ENCODE measurements at regions not wholly inside any gene's neighbourhood (a gene's known extent, or its start where the extent isn't known, plus 50 kb on each side); places are given as distances from the start of the nearest gene placed in this dataset.

DNA sequence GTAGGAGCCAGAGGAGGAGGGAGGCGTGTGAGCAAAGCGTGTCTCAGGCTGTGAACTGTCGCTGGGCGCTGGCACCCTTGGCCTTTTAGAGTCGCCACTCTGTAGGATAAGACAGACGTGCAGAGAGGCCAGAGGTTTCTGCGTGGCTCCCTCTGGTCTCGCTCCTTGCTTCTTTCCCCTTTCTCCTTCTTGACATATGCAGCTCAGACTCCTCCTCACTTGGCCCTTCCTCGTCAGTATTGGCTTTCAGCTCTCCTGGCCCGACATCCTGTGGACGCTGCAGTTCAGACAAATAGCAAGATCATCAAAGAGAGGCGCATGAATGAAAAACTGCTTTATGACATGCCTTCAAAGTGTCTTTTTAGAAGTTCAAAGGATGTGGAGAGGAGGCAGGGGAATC is 116.8 kb upstream of the SPRY4 start (continued):
- no peak for TF ChIP-seq ETV6 (IDR thresholded peaks at IDR 0.05; ENCODE audit: borderline replicate concordance in 1 of 2, low read depth in 2 of 2, low read length in 1 of 2)
- TF ChIP-seq ETV6 (CRISPR knock-in tag; IDR thresholded peaks at IDR 0.05; ENCODE audit: borderline replicate concordance) = no peak
- no peak for TF ChIP-seq NCOR1 (IDR thresholded peaks at IDR 0.05)
- TF ChIP-seq ZNF347 (CRISPR knock-in tag; IDR thresholded peaks at IDR 0.05; ENCODE audit: low read depth) = no peak
- TF ChIP-seq HLTF (IDR thresholded peaks at IDR 0.05) = no peak
- no peak for TF ChIP-seq LARP7 (IDR thresholded peaks at IDR 0.05)
- no peak for TF ChIP-seq ZFX (CRISPR knock-in tag; IDR thresholded peaks at IDR 0.05)
- TF ChIP-seq SIN3B (IDR thresholded peaks at IDR 0.05; ENCODE audit: low read depth) = no peak
- no peak for TF ChIP-seq CBX5 (IDR thresholded peaks at IDR 0.05; ENCODE audit: borderline replicate concordance, low read depth)
- no peak for TF ChIP-seq NCOA2 (IDR thresholded peaks at IDR 0.05; ENCODE audit: partially characterized antibody in 2 of 2)
- peak in 1 of 2 experiments; percentile 50; a peak in 2 of 4 replicates for TF ChIP-seq RAD21 (CRISPR knock-in tag; conservative IDR thresholded peaks at IDR 0.05 in 1 of 2, IDR thresholded peaks at IDR 0.05 in 1 of 2)
- TF ChIP-seq YBX1 (IDR thresholded peaks at IDR 0.05) = no peak
- no peak for TF ChIP-seq ZNF3 (CRISPR knock-in tag; IDR thresholded peaks at IDR 0.05)
- TF ChIP-seq JUND (IDR thresholded peaks at IDR 0.05; ENCODE audit: borderline replicate concordance, low read depth, low read length) = 0 out of 2 replicates have a peak, but pooled peaks have one; percentile 8
- no peak for TF ChIP-seq JUND (tag; IDR thresholded peaks at IDR 0.05; ENCODE audit: borderline replicate concordance, low read depth, low read length)
- peak; percentile 18; the same call in 1 of the 2 replicates for TF ChIP-seq CTBP1 (IDR thresholded peaks at IDR 0.05; ENCODE audit: borderline replicate concordance)
- TF ChIP-seq, protein P1, sequence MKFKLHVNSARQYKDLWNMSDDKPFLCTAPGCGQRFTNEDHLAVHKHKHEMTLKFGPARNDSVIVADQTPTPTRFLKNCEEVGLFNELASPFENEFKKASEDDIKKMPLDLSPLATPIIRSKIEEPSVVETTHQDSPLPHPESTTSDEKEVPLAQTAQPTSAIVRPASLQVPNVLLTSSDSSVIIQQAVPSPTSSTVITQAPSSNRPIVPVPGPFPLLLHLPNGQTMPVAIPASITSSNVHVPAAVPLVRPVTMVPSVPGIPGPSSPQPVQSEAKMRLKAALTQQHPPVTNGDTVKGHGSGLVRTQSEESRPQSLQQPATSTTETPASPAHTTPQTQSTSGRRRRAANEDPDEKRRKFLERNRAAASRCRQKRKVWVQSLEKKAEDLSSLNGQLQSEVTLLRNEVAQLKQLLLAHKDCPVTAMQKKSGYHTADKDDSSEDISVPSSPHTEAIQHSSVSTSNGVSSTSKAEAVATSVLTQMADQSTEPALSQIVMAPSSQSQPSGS (CRISPR knock-in tag; IDR thresholded peaks at IDR 0.05) = no peak
- TF ChIP-seq, protein P2, sequence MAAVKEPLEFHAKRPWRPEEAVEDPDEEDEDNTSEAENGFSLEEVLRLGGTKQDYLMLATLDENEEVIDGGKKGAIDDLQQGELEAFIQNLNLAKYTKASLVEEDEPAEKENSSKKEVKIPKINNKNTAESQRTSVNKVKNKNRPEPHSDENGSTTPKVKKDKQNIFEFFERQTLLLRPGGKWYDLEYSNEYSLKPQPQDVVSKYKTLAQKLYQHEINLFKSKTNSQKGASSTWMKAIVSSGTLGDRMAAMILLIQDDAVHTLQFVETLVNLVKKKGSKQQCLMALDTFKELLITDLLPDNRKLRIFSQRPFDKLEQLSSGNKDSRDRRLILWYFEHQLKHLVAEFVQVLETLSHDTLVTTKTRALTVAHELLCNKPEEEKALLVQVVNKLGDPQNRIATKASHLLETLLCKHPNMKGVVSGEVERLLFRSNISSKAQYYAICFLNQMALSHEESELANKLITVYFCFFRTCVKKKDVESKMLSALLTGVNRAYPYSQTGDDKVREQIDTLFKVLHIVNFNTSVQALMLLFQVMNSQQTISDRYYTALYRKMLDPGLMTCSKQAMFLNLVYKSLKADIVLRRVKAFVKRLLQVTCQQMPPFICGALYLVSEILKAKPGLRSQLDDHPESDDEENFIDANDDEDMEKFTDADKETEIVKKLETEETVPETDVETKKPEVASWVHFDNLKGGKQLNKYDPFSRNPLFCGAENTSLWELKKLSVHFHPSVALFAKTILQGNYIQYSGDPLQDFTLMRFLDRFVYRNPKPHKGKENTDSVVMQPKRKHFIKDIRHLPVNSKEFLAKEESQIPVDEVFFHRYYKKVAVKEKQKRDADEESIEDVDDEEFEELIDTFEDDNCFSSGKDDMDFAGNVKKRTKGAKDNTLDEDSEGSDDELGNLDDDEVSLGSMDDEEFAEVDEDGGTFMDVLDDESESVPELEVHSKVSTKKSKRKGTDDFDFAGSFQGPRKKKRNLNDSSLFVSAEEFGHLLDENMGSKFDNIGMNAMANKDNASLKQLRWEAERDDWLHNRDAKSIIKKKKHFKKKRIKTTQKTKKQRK (IDR thresholded peaks at IDR 0.05; ENCODE audit: borderline replicate concordance, low read depth, low read length) = no peak
- TF ChIP-seq ZNF561 (CRISPR knock-in tag; conservative IDR thresholded peaks at IDR 0.05) = no peak
- TF ChIP-seq DPF2 (IDR thresholded peaks at IDR 0.05) = no peak
- TF ChIP-seq GTF2A2 (tag; IDR thresholded peaks at IDR 0.05) = no peak
- no peak for TF ChIP-seq NR1H2 (CRISPR knock-in tag; IDR thresholded peaks at IDR 0.05)
- TF ChIP-seq, protein P3, sequence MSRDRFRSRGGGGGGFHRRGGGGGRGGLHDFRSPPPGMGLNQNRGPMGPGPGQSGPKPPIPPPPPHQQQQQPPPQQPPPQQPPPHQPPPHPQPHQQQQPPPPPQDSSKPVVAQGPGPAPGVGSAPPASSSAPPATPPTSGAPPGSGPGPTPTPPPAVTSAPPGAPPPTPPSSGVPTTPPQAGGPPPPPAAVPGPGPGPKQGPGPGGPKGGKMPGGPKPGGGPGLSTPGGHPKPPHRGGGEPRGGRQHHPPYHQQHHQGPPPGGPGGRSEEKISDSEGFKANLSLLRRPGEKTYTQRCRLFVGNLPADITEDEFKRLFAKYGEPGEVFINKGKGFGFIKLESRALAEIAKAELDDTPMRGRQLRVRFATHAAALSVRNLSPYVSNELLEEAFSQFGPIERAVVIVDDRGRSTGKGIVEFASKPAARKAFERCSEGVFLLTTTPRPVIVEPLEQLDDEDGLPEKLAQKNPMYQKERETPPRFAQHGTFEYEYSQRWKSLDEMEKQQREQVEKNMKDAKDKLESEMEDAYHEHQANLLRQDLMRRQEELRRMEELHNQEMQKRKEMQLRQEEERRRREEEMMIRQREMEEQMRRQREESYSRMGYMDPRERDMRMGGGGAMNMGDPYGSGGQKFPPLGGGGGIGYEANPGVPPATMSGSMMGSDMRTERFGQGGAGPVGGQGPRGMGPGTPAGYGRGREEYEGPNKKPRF (IDR thresholded peaks at IDR 0.05; ENCODE audit: low read depth, low read length) = no peak
- TF ChIP-seq RFX1 (IDR thresholded peaks at IDR 0.05) = no peak
- no peak for TF ChIP-seq RNF2 (IDR thresholded peaks at IDR 0.05)
- no peak for TF ChIP-seq BRD4 (IDR thresholded peaks at IDR 0.05)
- no peak for TF ChIP-seq GTF2F1 (IDR thresholded peaks at IDR 0.05; ENCODE audit: low read depth, low read length)

All from K562 (cell line).